Naive thymus-derived CD4-positive, alpha-beta T cell (primary cell): ENCODE measurements at regions not wholly inside any gene's neighbourhood (a gene's known extent, or its start where the extent isn't known, plus 50 kb on each side); places are given as distances from the start of the nearest gene placed in this dataset.

Experiments
- ATAC-seq: fragments of 150-1000 bp; cut with Tn5 transposase; 2 replicates; pipeline ENCODE4 v1.10.0; 2021; ENCODE audit warnings: mild to moderate bottlenecking, moderate library complexity
- CTCF ChIA-PET: fragments of 350-600 bp; sonication (Branson Sonifier 250); formaldehyde crosslinking; loops from one replicate; lab custom pipeline; 2021; ENCODE audit warnings: antibody characterized with exemption; lab: Charles Lee
- POLR2A ChIA-PET: fragments of 350-600 bp; sonication (Branson Sonifier 250); formaldehyde crosslinking; loops from one replicate; lab custom pipeline; 2021; ENCODE audit warnings: antibody characterized with exemption, inconsistent platforms; lab: Charles Lee
- DNase-seq, 9 donors: peaks; one replicate each; pipeline versions ENCODE4 v3.0.0 to v3.0.0-alpha.2; 2020 to 2022; ENCODE audit warnings: mixed read lengths in 1 of 9
- H3K27ac ChIP-seq: one replicate; pipeline ENCODE4 v1.7.0; 2013; ENCODE audit warnings: mild to moderate bottlenecking, low read depth, low read length, moderate library complexity
- H3K27me3 ChIP-seq, 2 donors: one replicate each; pipeline ENCODE4 v1.7.0; 2013; ENCODE audit warnings: low read length in 2 of 2, mild to moderate bottlenecking in 2 of 2, moderate library complexity in 2 of 2; ENCODE audit not compliant: control insufficient read depth in 2 of 2, insufficient read depth in 2 of 2
- H3K36me3 ChIP-seq, 3 experiments: 1 replicate in 2 of 3; 2 replicates in 1 of 3; pipeline ENCODE4 v1.7.0; 2013; ENCODE audit warnings: low read length in 3 of 3, mild to moderate bottlenecking in 3 of 3, moderate library complexity in 1 of 3; ENCODE audit not compliant: insufficient read depth in 3 of 3, control insufficient read depth in 2 of 3
- H3K4me1 ChIP-seq, 2 donors: one replicate each; pipeline ENCODE4 v1.7.0; 2013; ENCODE audit warnings: low read length in 2 of 2, mild to moderate bottlenecking in 2 of 2, moderate library complexity in 1 of 2; ENCODE audit not compliant: control insufficient read depth in 2 of 2, insufficient read depth in 2 of 2
- H3K4me3 ChIP-seq: 2 replicates; pipeline ENCODE4 v1.7.0; 2013; ENCODE audit warnings: mild to moderate bottlenecking, low read length
- H3K9me3 ChIP-seq, 3 experiments: 1 replicate in 2 of 3; 2 replicates in 1 of 3; pipeline ENCODE4 v1.7.0; 2013; ENCODE audit warnings: low read length in 3 of 3; ENCODE audit not compliant: control insufficient read depth in 2 of 3
- H3K27ac Mint-ChIP-seq, 9 donors: one replicate each; pipeline ENCODE4 v1.8.0; 2020 to 2022; ENCODE audit warnings: mixed read lengths in 9 of 9, mild to moderate bottlenecking in 8 of 9, moderate library complexity in 5 of 9, inconsistent platforms in 2 of 9
- H3K27me3 Mint-ChIP-seq, 5 donors: one replicate each; pipeline ENCODE4 v1.8.0; 2021 to 2022; ENCODE audit warnings: mixed read lengths in 5 of 5, mild to moderate bottlenecking in 1 of 5
- H3K36me3 Mint-ChIP-seq, 5 donors: one replicate each; pipeline ENCODE4 v1.8.0; 2020 to 2022; ENCODE audit warnings: mixed read lengths in 5 of 5, mild to moderate bottlenecking in 3 of 5, inconsistent platforms in 1 of 5
- H3K4me1 Mint-ChIP-seq, 7 donors: one replicate each; pipeline ENCODE4 v1.8.0; 2020 to 2022; ENCODE audit warnings: mixed read lengths in 7 of 7, mild to moderate bottlenecking in 3 of 7, inconsistent platforms in 1 of 7
- H3K4me3 Mint-ChIP-seq, 10 donors: one replicate each; pipeline ENCODE4 v1.8.0; 2020 to 2022; ENCODE audit warnings: mild to moderate bottlenecking in 10 of 10, mixed read lengths in 10 of 10, moderate library complexity in 6 of 10, inconsistent platforms in 2 of 10
- H3K9me3 Mint-ChIP-seq, 11 donors: one replicate each; pipeline ENCODE4 v1.8.0; 2020 to 2022; ENCODE audit warnings: mixed read lengths in 11 of 11, mild to moderate bottlenecking in 4 of 11, inconsistent platforms in 1 of 11, moderate library complexity in 1 of 11
- intact Hi-C, 2 donors: fragments of 100-400 bp; cut with micrococcal nuclease; formaldehyde crosslinking; loops; one replicate each; pipeline ENCODE4 v1.15.1; 2023

DNA sequence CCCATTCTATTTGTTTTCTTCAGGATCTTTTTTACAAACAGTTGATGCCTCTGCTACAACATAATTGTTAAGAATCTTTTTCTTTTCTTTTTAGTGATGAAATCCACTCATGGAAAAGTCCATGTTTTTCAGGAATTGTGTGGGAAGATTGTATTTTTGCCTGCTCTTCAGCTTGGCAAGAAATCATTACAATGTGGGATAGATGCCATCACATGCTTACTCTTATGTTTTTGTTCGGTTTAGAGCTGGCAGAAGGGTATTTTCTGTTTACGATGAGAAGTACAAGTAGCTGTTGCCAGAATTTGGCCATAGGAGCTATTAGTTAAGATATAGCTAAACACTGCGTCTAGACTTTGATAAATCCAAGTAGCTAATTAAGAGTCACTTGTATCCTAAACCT is 2585.3 kb downstream of the ARAP2 start:
- Mint-ChIP-seq H3K4me1 (no peaks in the 10 kb centered on the region), H3K36me3 (no peaks in the 10 kb centered on the region), H3K27ac (no peak overlapping the region), H3K27me3 (no peaks in the 10 kb centered on the region), H3K9me3 (peaks cover under 1 to 24% (median 11%) of the 10 kb centered on the region in 11 donors), H3K4me3 (no peak overlapping the region)
- intact Hi-C loops: no loop called here
- POLR2A ChIA-PET: no interaction called here
- Histone ChIP-seq H3K36me3 (no peaks in the 10 kb centered on the region), H3K9me3 (no peaks in the 10 kb centered on the region), H3K27ac (no peak overlapping the region), H3K4me1 (no peaks in the 10 kb centered on the region), H3K27me3 (no peaks in the 10 kb centered on the region), H3K4me3 (no peak overlapping the region)
- no peak for DNase-seq
- CTCF ChIA-PET: no interaction called here
- no peak for ATAC-seq

DNA sequence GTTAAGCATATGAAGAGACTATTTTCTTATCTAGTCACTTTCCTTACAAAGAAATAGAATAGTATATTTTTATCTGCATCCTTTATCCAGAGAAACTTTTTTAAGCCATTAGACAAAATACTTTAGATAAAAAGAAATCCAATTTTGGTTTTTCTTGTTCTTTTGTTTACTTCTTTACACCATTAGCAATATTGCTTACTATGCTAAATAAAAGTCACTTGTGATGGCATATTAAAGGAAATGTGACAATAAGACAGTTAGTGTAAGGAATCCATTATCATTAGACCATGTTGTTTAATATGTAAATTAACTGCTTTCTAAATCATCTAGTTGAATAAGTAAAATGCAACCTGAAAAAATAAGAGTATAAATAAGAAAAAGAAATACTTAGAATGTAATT is 2582.7 kb downstream of the ARAP2 start:
- POLR2A ChIA-PET: no interaction called here
- no peaks in the 10 kb centered on the region for H3K36me3 ChIP-seq
- ATAC-seq: no peak
- H3K4me1 Mint-ChIP-seq: no peaks in the 10 kb centered on the region
- CTCF ChIA-PET: no interaction called here
- H3K36me3 Mint-ChIP-seq: no peaks in the 10 kb centered on the region
- intact Hi-C loops: no loop called here
- H3K4me3 ChIP-seq: no peak overlapping the region
- no peaks in the 10 kb centered on the region for H3K27me3 Mint-ChIP-seq
- H3K27me3 ChIP-seq: no peaks in the 10 kb centered on the region
- H3K27ac Mint-ChIP-seq: no peak overlapping the region
- H3K9me3 Mint-ChIP-seq: peaks cover 7 to 44% (median 23%) of the 10 kb centered on the region in 11 donors
- H3K27ac ChIP-seq: no peak overlapping the region
- no peaks in the 10 kb centered on the region for H3K4me1 ChIP-seq
- H3K9me3 ChIP-seq: no peaks in the 10 kb centered on the region
- H3K4me3 Mint-ChIP-seq: no peak overlapping the region
- DNase-seq: no peak

DNA sequence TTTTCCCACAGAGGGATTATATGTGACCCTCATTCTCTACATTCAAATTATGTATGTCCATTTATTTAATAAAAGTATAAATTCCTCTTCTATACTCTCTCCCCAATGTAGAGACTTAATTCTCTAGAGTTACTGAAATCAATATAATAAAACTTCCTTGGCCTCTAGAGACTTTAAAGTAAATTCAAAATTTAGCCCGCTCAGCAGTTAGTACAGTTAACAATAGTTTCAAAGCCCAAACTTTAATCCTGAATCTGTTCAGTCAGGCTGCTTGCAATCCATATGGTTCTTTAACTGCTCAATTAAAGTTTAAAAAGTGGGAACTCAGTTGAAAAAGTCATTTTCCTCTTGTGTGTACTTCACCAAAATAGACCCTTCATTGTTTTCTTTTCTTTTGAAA is 2558.4 kb downstream of the ARAP2 start:
- POLR2A ChIA-PET: no interaction called here
- DNase-seq: no peak
- ATAC-seq: no peak
- H3K36me3 Mint-ChIP-seq: no peaks in the 10 kb centered on the region
- Histone ChIP-seq H3K4me1 (no peaks in the 10 kb centered on the region), H3K4me3 (no peak overlapping the region), H3K36me3 (no peaks in the 10 kb centered on the region), H3K27ac (no peak overlapping the region), H3K9me3 (no peaks in the 10 kb centered on the region), H3K27me3 (no peaks in the 10 kb centered on the region)
- CTCF ChIA-PET: no interaction called here
- no peak overlapping the region for H3K4me3 Mint-ChIP-seq
- H3K9me3 Mint-ChIP-seq: peaks cover 0 to 19% (median 5%) of the 10 kb centered on the region in 11 donors
- intact Hi-C loops: no loop called here
- no peak overlapping the region for H3K27ac Mint-ChIP-seq
- H3K27me3 Mint-ChIP-seq: no peaks in the 10 kb centered on the region
- H3K4me1 Mint-ChIP-seq: no peaks in the 10 kb centered on the region

DNA sequence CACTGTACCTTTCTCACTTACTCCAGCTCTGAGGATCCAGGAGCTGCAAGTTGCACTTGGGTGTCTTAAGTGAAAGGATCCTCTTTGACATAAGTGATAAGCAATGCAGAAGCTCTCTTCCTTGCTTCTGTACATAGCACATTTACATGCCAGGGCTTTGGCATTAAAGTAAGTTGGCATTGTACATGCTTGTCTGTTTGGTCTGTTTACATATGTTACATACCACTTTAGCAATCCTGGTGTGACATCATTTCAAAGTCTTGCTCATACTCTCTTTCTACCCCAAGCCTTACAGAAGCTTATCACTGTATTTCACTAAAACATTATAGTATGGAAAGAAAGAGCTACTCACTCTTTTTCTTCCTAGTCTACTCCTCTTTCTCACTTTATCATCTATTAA is 2548.3 kb downstream of the ARAP2 start:
- H3K27me3 ChIP-seq: no peaks in the 10 kb centered on the region
- no peak overlapping the region for H3K4me3 Mint-ChIP-seq
- no peaks in the 10 kb centered on the region for H3K27me3 Mint-ChIP-seq
- no peaks in the 10 kb centered on the region for H3K36me3 ChIP-seq
- no peaks in the 10 kb centered on the region for H3K9me3 ChIP-seq
- peaks cover 0 to 13% (median 5%) of the 10 kb centered on the region in 11 donors for H3K9me3 Mint-ChIP-seq
- CTCF ChIA-PET: no interaction called here
- DNase-seq (no peak), ATAC-seq (no peak)
- intact Hi-C loops: no loop called here
- no peaks in the 10 kb centered on the region for H3K4me1 Mint-ChIP-seq
- H3K27ac ChIP-seq: no peak overlapping the region
- no peaks in the 10 kb centered on the region for H3K36me3 Mint-ChIP-seq
- no peak overlapping the region for H3K27ac Mint-ChIP-seq
- POLR2A ChIA-PET: no interaction called here
- no peaks in the 10 kb centered on the region for H3K4me1 ChIP-seq
- no peak overlapping the region for H3K4me3 ChIP-seq

DNA sequence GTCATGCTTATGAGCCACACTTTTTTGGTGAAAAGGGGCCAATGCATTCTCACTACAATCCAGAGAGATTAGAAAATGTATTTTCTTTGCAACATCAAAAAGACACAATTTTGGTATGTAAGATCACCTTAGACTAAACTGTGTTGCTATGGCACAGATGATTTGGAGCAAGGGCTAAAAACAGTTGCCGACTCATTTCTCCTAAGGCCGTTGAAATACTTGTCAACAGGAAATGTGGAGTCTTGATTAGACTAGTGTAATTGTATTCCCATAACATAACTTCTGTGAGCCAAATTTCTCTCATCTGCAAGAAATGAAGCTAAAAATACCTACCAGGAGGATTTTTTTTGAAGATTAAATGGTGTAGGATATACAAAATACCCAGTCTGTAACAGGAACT is 2547.7 kb downstream of the ARAP2 start:
- H3K27ac Mint-ChIP-seq: no peak overlapping the region
- Histone ChIP-seq H3K9me3 (no peaks in the 10 kb centered on the region), H3K4me3 (no peak overlapping the region), H3K27ac (no peak overlapping the region), H3K4me1 (no peaks in the 10 kb centered on the region), H3K27me3 (no peaks in the 10 kb centered on the region), H3K36me3 (no peaks in the 10 kb centered on the region)
- H3K4me3 Mint-ChIP-seq: no peak overlapping the region
- DNase-seq (no peak), ATAC-seq (no peak)
- peaks cover 0 to 13% (median 6%) of the 10 kb centered on the region in 11 donors for H3K9me3 Mint-ChIP-seq
- no peaks in the 10 kb centered on the region for H3K4me1 Mint-ChIP-seq
- H3K27me3 Mint-ChIP-seq: no peaks in the 10 kb centered on the region
- CTCF ChIA-PET: no interaction called here
- intact Hi-C loops: no loop called here
- POLR2A ChIA-PET: no interaction called here
- no peaks in the 10 kb centered on the region for H3K36me3 Mint-ChIP-seq

DNA sequence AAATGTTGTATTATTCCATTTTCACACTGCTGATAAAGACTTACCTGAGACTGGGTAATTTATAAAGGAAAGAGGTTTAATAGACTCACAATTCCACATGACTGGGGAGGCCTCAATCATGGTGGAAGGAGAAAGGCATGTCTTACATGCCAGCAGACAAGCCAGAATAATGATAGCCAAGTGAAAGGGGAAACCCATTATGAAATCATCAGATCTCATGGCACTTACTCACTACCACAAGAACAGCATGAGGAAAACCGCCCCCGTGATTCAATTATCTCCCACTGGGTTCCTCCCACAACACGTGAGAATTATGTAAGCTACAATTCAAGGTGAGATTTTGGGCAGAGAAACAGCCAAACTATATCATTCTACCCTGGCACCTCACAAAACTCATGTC is 2535.1 kb downstream of the ARAP2 start:
- Mint-ChIP-seq H3K4me3 (no peak overlapping the region), H3K27me3 (no peaks in the 10 kb centered on the region), H3K36me3 (no peaks in the 10 kb centered on the region), H3K4me1 (no peaks in the 10 kb centered on the region), H3K9me3 (peaks cover 0 to 47% (median 16%) of the 10 kb centered on the region in 11 donors), H3K27ac (no peak overlapping the region)
- ChIA-PET POLR2A (no interaction called here), CTCF (no interaction called here)
- ATAC-seq (no peak), DNase-seq (no peak)
- intact Hi-C loops: no loop called here
- Histone ChIP-seq H3K4me1 (no peaks in the 10 kb centered on the region), H3K27ac (no peak overlapping the region), H3K9me3 (peaks cover 0 to 3% (median 0%) of the 10 kb centered on the region in 3 experiments), H3K4me3 (no peak overlapping the region), H3K27me3 (no peaks in the 10 kb centered on the region), H3K36me3 (no peaks in the 10 kb centered on the region)

DNA sequence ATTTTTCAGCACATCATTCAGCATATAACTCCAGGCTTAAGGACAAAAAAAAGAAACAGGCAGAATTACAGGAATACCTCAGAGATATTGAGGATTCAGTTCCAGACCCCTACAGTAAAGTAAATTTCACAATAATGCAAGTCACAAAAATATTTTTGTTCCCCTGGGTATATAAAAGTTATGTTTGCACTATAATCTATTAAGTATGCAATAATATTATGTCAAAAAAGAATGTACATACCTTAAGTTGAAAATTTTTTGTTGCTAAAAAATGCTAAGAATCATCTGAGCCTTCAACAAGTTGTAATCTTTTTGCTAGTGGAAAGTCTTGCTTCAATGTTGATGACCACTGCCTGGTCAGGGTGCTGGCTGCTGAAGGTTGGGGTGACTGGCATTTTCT is 2532.5 kb downstream of the ARAP2 start:
- H3K27ac ChIP-seq: no peak overlapping the region
- H3K9me3 ChIP-seq: peaks cover 0 to 2% (median 0%) of the 10 kb centered on the region in 3 experiments
- peaks cover 2 to 36% (median 11%) of the 10 kb centered on the region in 11 donors for H3K9me3 Mint-ChIP-seq
- intact Hi-C loops: no loop called here
- H3K27ac Mint-ChIP-seq: no peak overlapping the region
- ChIA-PET POLR2A (no interaction called here), CTCF (no interaction called here)
- H3K27me3 Mint-ChIP-seq: no peaks in the 10 kb centered on the region
- DNase-seq (no peak), ATAC-seq (no peak)
- H3K4me1 ChIP-seq: no peaks in the 10 kb centered on the region
- H3K36me3 Mint-ChIP-seq: no peaks in the 10 kb centered on the region
- no peaks in the 10 kb centered on the region for H3K27me3 ChIP-seq
- no peaks in the 10 kb centered on the region for H3K36me3 ChIP-seq
- no peak overlapping the region for H3K4me3 ChIP-seq
- H3K4me1 Mint-ChIP-seq: no peaks in the 10 kb centered on the region
- no peak overlapping the region for H3K4me3 Mint-ChIP-seq
